ENCODE measurements at regions not wholly inside any gene's neighbourhood (a gene's known extent, or its start where the extent isn't known, plus 50 kb on each side); places are given as distances from the start of the nearest gene placed in this dataset.

GRCh38 chr5:133809801-133810200, 158.6 kb downstream of the C5orf15 start:
- TF ChIP-seq, protein P1, sequence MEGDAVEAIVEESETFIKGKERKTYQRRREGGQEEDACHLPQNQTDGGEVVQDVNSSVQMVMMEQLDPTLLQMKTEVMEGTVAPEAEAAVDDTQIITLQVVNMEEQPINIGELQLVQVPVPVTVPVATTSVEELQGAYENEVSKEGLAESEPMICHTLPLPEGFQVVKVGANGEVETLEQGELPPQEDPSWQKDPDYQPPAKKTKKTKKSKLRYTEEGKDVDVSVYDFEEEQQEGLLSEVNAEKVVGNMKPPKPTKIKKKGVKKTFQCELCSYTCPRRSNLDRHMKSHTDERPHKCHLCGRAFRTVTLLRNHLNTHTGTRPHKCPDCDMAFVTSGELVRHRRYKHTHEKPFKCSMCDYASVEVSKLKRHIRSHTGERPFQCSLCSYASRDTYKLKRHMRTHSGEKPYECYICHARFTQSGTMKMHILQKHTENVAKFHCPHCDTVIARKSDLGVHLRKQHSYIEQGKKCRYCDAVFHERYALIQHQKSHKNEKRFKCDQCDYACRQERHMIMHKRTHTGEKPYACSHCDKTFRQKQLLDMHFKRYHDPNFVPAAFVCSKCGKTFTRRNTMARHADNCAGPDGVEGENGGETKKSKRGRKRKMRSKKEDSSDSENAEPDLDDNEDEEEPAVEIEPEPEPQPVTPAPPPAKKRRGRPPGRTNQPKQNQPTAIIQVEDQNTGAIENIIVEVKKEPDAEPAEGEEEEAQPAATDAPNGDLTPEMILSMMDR (IDR thresholded peaks at IDR 0.05; ENCODE audit: low read depth, low read length, poor library complexity, severe bottlenecking) = no peak
- TF ChIP-seq EZH2phosphoT487 (IDR thresholded peaks at IDR 0.05; ENCODE audit: borderline replicate concordance, low read length) = no peak
- H3K27me3 ChIP-seq (ENCODE audit: control insufficient read depth, low read length) = peaks cover 17% of the 10 kb centered on the region
- H3K4me3 ChIP-seq (ENCODE audit: low read length) = no peak overlapping the region
- H3K9me2 ChIP-seq (replicated peaks; ENCODE audit: control insufficient read depth, low read length) = no peaks in the 10 kb centered on the region
- no peak overlapping the region for H3K4me2 ChIP-seq (ENCODE audit: low read length)
- H3K79me2 ChIP-seq (ENCODE audit: control insufficient read depth, low read length) = no peaks in the 10 kb centered on the region
- H3K27ac ChIP-seq (ENCODE audit: low read depth, low read length) = no peak overlapping the region
- H3K36me3 ChIP-seq (ENCODE audit: control insufficient read depth, low read length) = no peaks in the 10 kb centered on the region
- H4K20me1 ChIP-seq (ENCODE audit: control insufficient read depth, insufficient read depth, low read depth, low read length) = no peaks in the 10 kb centered on the region
- H3K9me3 ChIP-seq (ENCODE audit: control insufficient read depth, insufficient read depth, low read length) = no peaks in the 10 kb centered on the region
- H3K4me1 ChIP-seq (ENCODE audit: control insufficient read depth, low read length) = no peaks in the 10 kb centered on the region
- no peaks in the 10 kb centered on the region for H3F3A ChIP-seq (ENCODE audit: control insufficient read depth, insufficient read depth)

DNA sequence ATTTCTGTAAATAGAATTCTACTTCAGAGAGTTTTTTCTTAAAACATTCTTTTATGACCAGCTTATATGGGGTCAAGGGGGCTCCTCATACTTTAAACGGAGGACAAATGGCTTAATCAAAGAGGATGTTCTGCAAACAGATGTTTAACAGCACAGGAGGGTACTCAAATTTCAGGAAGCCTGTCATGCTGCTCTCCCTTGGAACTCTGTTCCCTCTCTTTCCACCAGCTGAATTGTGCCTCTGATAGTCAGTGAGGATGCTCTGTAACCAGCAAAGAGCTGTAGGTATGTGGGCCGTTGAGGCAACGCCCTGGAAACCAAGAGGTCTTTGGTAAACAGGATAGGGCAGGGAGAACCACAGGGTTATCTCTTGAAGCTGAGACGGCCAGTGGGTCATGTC, 161.1 kb downstream of the C5orf15 start:
- no peak overlapping the region for H3K4me3 ChIP-seq (ENCODE audit: low read length)
- no peaks in the 10 kb centered on the region for H3F3A ChIP-seq (ENCODE audit: control insufficient read depth, insufficient read depth)
- no peak overlapping the region for H3K27ac ChIP-seq (ENCODE audit: low read depth, low read length)
- H3K79me2 ChIP-seq (ENCODE audit: control insufficient read depth, low read length) = no peaks in the 10 kb centered on the region
- H3K9me3 ChIP-seq (ENCODE audit: control insufficient read depth, insufficient read depth, low read length) = no peaks in the 10 kb centered on the region
- H3K9me2 ChIP-seq (replicated peaks; ENCODE audit: control insufficient read depth, low read length) = no peaks in the 10 kb centered on the region
- TF ChIP-seq, protein P1 (IDR thresholded peaks at IDR 0.05; ENCODE audit: low read depth, low read length, poor library complexity, severe bottlenecking) = no peak
- no peak for TF ChIP-seq EZH2phosphoT487 (IDR thresholded peaks at IDR 0.05; ENCODE audit: borderline replicate concordance, low read length)
- H3K36me3 ChIP-seq (ENCODE audit: control insufficient read depth, low read length) = no peaks in the 10 kb centered on the region
- H3K4me1 ChIP-seq (ENCODE audit: control insufficient read depth, low read length) = no peaks in the 10 kb centered on the region
- no peak overlapping the region for H3K4me2 ChIP-seq (ENCODE audit: low read length)
- no peaks in the 10 kb centered on the region for H4K20me1 ChIP-seq (ENCODE audit: control insufficient read depth, insufficient read depth, low read depth, low read length)
- 0 out of 2 replicates have a peak, but pooled peaks cover 6% of the 10 kb centered on the region for H3K27me3 ChIP-seq (ENCODE audit: control insufficient read depth, low read length)

DNA sequence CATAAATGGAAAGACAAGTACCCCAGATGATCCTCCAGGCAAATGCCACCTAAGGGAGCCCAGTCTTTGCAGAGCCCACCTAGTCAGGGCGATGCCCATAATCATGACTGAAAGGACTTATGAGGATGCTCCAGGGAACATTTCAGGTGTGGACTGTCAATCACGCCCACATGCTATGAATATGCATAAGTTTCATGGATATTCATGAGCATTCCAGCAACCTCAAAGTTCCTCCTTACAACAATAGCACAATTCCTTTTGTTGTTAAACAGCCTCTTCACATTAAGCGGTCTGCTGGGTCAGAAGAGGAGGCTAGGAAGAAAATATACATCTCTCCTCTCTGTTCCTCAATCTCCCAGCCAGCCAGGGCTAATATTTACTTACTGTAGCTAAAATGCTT, 161.6 kb downstream of the C5orf15 start:
- Histone ChIP-seq H4K20me1 (ENCODE audit: control insufficient read depth, insufficient read depth, low read depth, low read length) (no peaks in the 10 kb centered on the region), H3K4me2 (ENCODE audit: low read length) (no peak overlapping the region), H3F3A (ENCODE audit: control insufficient read depth, insufficient read depth) (no peaks in the 10 kb centered on the region), H3K4me3 (ENCODE audit: low read length) (no peak overlapping the region), H3K79me2 (ENCODE audit: control insufficient read depth, low read length) (no peaks in the 10 kb centered on the region), H3K9me3 (ENCODE audit: control insufficient read depth, insufficient read depth, low read length) (no peaks in the 10 kb centered on the region), H3K27me3 (ENCODE audit: control insufficient read depth, low read length) (0 out of 2 replicates have a peak, but pooled peaks cover 6% of the 10 kb centered on the region), H3K4me1 (ENCODE audit: control insufficient read depth, low read length) (no peaks in the 10 kb centered on the region), H3K36me3 (ENCODE audit: control insufficient read depth, low read length) (no peaks in the 10 kb centered on the region), H3K27ac (ENCODE audit: low read depth, low read length) (no peak overlapping the region), H3K9me2 (replicated peaks; ENCODE audit: control insufficient read depth, low read length) (no peaks in the 10 kb centered on the region)
- TF ChIP-seq EZH2phosphoT487 (IDR thresholded peaks at IDR 0.05; ENCODE audit: borderline replicate concordance, low read length) = no peak
- TF ChIP-seq, protein P1 (IDR thresholded peaks at IDR 0.05; ENCODE audit: low read depth, low read length, poor library complexity, severe bottlenecking) = no peak
